ENCODE measurements at regions not wholly inside any gene's neighbourhood (a gene's known extent, or its start where the extent isn't known, plus 50 kb on each side); places are given as distances from the start of the nearest gene placed in this dataset.
A peak's percentile ranks its signal among the peaks of the same experiment; 100 is the strongest.

- H3K4me2 ChIP-seq (ENCODE audit: low read length): no peak overlapping the region
- H3K9ac ChIP-seq (ENCODE audit: low read length): no peak overlapping the region
- no peaks in the 10 kb centered on the region for H3K9me2 ChIP-seq (ENCODE audit: insufficient read depth, low read length)
- no peak overlapping the region for H3K4me3 ChIP-seq (ENCODE audit: low read length)
- H3K27me3 ChIP-seq (ENCODE audit: insufficient read depth, low read depth, low read length): no peaks in the 10 kb centered on the region
- H3K79me2 ChIP-seq (replicated peaks; ENCODE audit: insufficient read depth, low read length): no peaks in the 10 kb centered on the region
- no peaks in the 10 kb centered on the region for H4K20me1 ChIP-seq (ENCODE audit: insufficient read depth)
- no peak overlapping the region for H2AFZ ChIP-seq (ENCODE audit: low read depth, low read length)
- no peaks in the 10 kb centered on the region for H3K9me3 ChIP-seq (ENCODE audit: low read length)
- H3K27ac ChIP-seq (ENCODE audit: low read length): peak overlapping the region; percentile 22
- no peaks in the 10 kb centered on the region for H3F3A ChIP-seq (ENCODE audit: insufficient read depth, low read length, poor library complexity, severe bottlenecking)
- TF ChIP-seq CTCF (IDR thresholded peaks at IDR 0.05; ENCODE audit: poor library complexity, severe bottlenecking) (no peak), EP300 (conservative IDR thresholded peaks at IDR 0.05; ENCODE audit: poor library complexity, severe bottlenecking) (no peak), REST (IDR thresholded peaks at IDR 0.05; ENCODE audit: borderline replicate concordance) (no peak), SMC3 (conservative IDR thresholded peaks at IDR 0.05; ENCODE audit: poor library complexity) (no peak), EZH2 (IDR thresholded peaks at IDR 0.05; ENCODE audit: borderline replicate concordance, insufficient read depth, low read length, poor library complexity, severe bottlenecking) (no peak), RAD21 (conservative IDR thresholded peaks at IDR 0.05) (no peak), POLR2AphosphoS5 (IDR thresholded peaks at IDR 0.05) (no peak), MXI1 (conservative IDR thresholded peaks at IDR 0.05; ENCODE audit: poor library complexity, severe bottlenecking) (no peak), TAF1 (IDR thresholded peaks at IDR 0.05; ENCODE audit: low read depth) (no peak)
- H3K36me3 ChIP-seq (ENCODE audit: insufficient read depth, low read length): no peaks in the 10 kb centered on the region
Observed at GRCh38 chr15:87239582-87240230, 1016.8 kb downstream of the NTRK3 start.

GRCh38 chr15:87238451-87239068, 1018.0 kb downstream of the NTRK3 start:
- H3K4me2 ChIP-seq (ENCODE audit: low read length): no peak overlapping the region

More at GRCh38 chr15:87238451-87239068, 1018.0 kb downstream of the NTRK3 start:
- Histone ChIP-seq H2AFZ (ENCODE audit: low read depth, low read length) (no peak overlapping the region), H3K27me3 (ENCODE audit: insufficient read depth, low read depth, low read length) (no peaks in the 10 kb centered on the region), H3K4me3 (ENCODE audit: low read length) (no peak overlapping the region), H3K36me3 (ENCODE audit: insufficient read depth, low read length) (no peaks in the 10 kb centered on the region), H4K20me1 (ENCODE audit: insufficient read depth) (no peaks in the 10 kb centered on the region), H3K9me2 (ENCODE audit: insufficient read depth, low read length) (no peaks in the 10 kb centered on the region), H3K79me2 (replicated peaks; ENCODE audit: insufficient read depth, low read length) (no peaks in the 10 kb centered on the region), H3K9me3 (ENCODE audit: low read length) (no peaks in the 10 kb centered on the region), H3F3A (ENCODE audit: insufficient read depth, low read length, poor library complexity, severe bottlenecking) (no peaks in the 10 kb centered on the region), H3K27ac (ENCODE audit: low read length) (no peak overlapping the region), H3K9ac (ENCODE audit: low read length) (no peak overlapping the region)
- TF ChIP-seq TAF1 (IDR thresholded peaks at IDR 0.05; ENCODE audit: low read depth): no peak
- TF ChIP-seq REST (IDR thresholded peaks at IDR 0.05; ENCODE audit: borderline replicate concordance): no peak

Measured in neural cell (in vitro differentiated cells).